ENCODE measurements at regions not wholly inside any gene's neighbourhood (a gene's known extent, or its start where the extent isn't known, plus 50 kb on each side); places are given as distances from the start of the nearest gene placed in this dataset.
A peak's percentile ranks its signal among the peaks of the same experiment; 100 is the strongest.
"Not testable (repeated sequence)": the region's sequence is repeated elsewhere in the genome, so short reads cannot be mapped to it uniquely, and the experiment has no call there.

- no peaks in the 10 kb centered on the region for H3K36me3 ChIP-seq
- no peak overlapping the region for H3K4me3 ChIP-seq (ENCODE audit: low read depth in 1 of 2, low read length in 1 of 2)
- H3K4me1 ChIP-seq (ENCODE audit: control insufficient read depth in 1 of 2, insufficient read depth in 1 of 2, low read depth in 1 of 2, low read length in 1 of 2): no peaks in the 10 kb centered on the region
- no peak overlapping the region for H3K27ac ChIP-seq
- H3K9me3 ChIP-seq: no peaks in the 10 kb centered on the region
- TF ChIP-seq CTCF (IDR thresholded peaks at IDR 0.05): no peak
- H3K27me3 ChIP-seq: no peaks in the 10 kb centered on the region
Observed at GRCh38 chr9:89687848-89688247, 83.0 kb downstream of the GADD45G start.

GRCh38 chr9:89689321-89689720 is 84.5 kb downstream of the GADD45G start:
- not testable (repeated sequence) for H3K9me3 ChIP-seq; H3K27me3 ChIP-seq; H3K36me3 ChIP-seq; H3K4me3 ChIP-seq (ENCODE audit: low read depth in 1 of 2, low read length in 1 of 2); H3K4me1 ChIP-seq (ENCODE audit: control insufficient read depth in 1 of 2, insufficient read depth in 1 of 2, low read depth in 1 of 2, low read length in 1 of 2); H3K27ac ChIP-seq

- H3K27me3 ChIP-seq: no peaks in the 10 kb centered on the region
- H3K36me3 ChIP-seq: no peaks in the 10 kb centered on the region
- H3K9me3 ChIP-seq: no peaks in the 10 kb centered on the region
- no peak for TF ChIP-seq CTCF (IDR thresholded peaks at IDR 0.05)
- H3K4me1 ChIP-seq (ENCODE audit: control insufficient read depth in 1 of 2, insufficient read depth in 1 of 2, low read depth in 1 of 2, low read length in 1 of 2): no peaks in the 10 kb centered on the region
- H3K4me3 ChIP-seq (ENCODE audit: low read depth in 1 of 2, low read length in 1 of 2): no peak overlapping the region
- no peak overlapping the region for H3K27ac ChIP-seq
Observed at GRCh38 chr9:89690334-89690912, 85.6 kb downstream of the GADD45G start.

GRCh38 chr9:89695441-89695891 is 90.7 kb downstream of the GADD45G start:
- H3K27ac ChIP-seq: no peak overlapping the region
- no peaks in the 10 kb centered on the region for H3K27me3 ChIP-seq
- no peak for TF ChIP-seq CTCF (IDR thresholded peaks at IDR 0.05)
- H3K4me3 ChIP-seq (ENCODE audit: low read depth in 1 of 2, low read length in 1 of 2): no peak overlapping the region
- no peaks in the 10 kb centered on the region for H3K36me3 ChIP-seq
- no peaks in the 10 kb centered on the region for H3K9me3 ChIP-seq
- peaks cover 6 to 8% of the 10 kb centered on the region in 2 experiments for H3K4me1 ChIP-seq (ENCODE audit: control insufficient read depth in 1 of 2, insufficient read depth in 1 of 2, low read depth in 1 of 2, low read length in 1 of 2)

GRCh38 chr9:89695979-89696378 is 91.2 kb downstream of the GADD45G start:
- not testable (repeated sequence) for H3K27me3 ChIP-seq; H3K4me1 ChIP-seq (ENCODE audit: control insufficient read depth in 1 of 2, insufficient read depth in 1 of 2, low read depth in 1 of 2, low read length in 1 of 2); H3K4me3 ChIP-seq (ENCODE audit: low read depth in 1 of 2, low read length in 1 of 2); H3K9me3 ChIP-seq; H3K36me3 ChIP-seq; H3K27ac ChIP-seq

GRCh38 chr9:89696780-89697179 is 92.0 kb downstream of the GADD45G start:
- no peaks in the 10 kb centered on the region for H3K27me3 ChIP-seq
- H3K27ac ChIP-seq: peak overlapping the region; percentile 5
- no peak for TF ChIP-seq CTCF (IDR thresholded peaks at IDR 0.05)
- peaks cover 15 to 17% of the 10 kb centered on the region in 2 experiments for H3K4me1 ChIP-seq (ENCODE audit: control insufficient read depth in 1 of 2, insufficient read depth in 1 of 2, low read depth in 1 of 2, low read length in 1 of 2)
- H3K4me3 ChIP-seq (ENCODE audit: low read depth in 1 of 2, low read length in 1 of 2): no peak overlapping the region
- H3K36me3 ChIP-seq: no peaks in the 10 kb centered on the region
- no peaks in the 10 kb centered on the region for H3K9me3 ChIP-seq

GRCh38 chr9:89697553-89697952 is 92.7 kb downstream of the GADD45G start:
- Histone ChIP-seq H3K27me3 (no peaks in the 10 kb centered on the region), H3K27ac (no peak overlapping the region), H3K36me3 (no peaks in the 10 kb centered on the region), H3K9me3 (no peaks in the 10 kb centered on the region), H3K4me1 (ENCODE audit: control insufficient read depth in 1 of 2, insufficient read depth in 1 of 2, low read depth in 1 of 2, low read length in 1 of 2) (peaks cover 15 to 17% of the 10 kb centered on the region in 2 experiments), H3K4me3 (ENCODE audit: low read depth in 1 of 2, low read length in 1 of 2) (no peak overlapping the region)
- TF ChIP-seq CTCF (IDR thresholded peaks at IDR 0.05): no peak

All from neutrophil (primary cell).